Spleen (tissue), 7 donors: ENCODE measurements at regions not wholly inside any gene's neighbourhood (a gene's known extent, or its start where the extent isn't known, plus 50 kb on each side); places are given as distances from the start of the nearest gene placed in this dataset.

Experiments
- POLR2A ChIP-seq, 3 donors: fragments of 450-650 bp; IDR thresholded peaks; one replicate each; pipeline ENCODE4 v1.5.1; 2017; ENCODE audit warnings: antibody characterized with exemption in 3 of 3, mild to moderate bottlenecking in 1 of 3
- POLR2AphosphoS5 ChIP-seq, 3 donors: sonication (generic); formaldehyde crosslinking; IDR thresholded peaks; one replicate each; pipeline ENCODE4 v1.5.1; 2017; ENCODE audit warnings: antibody characterized with exemption in 3 of 3
- TF ChIP-seq, protein P1 (sequence below), 11 experiments: fragments of 200-600 bp in 7 of 11; fragments of 450-650 bp in 4 of 11; sonication (generic) in 4 of 11; IDR thresholded peaks in 8 of 11; conservative IDR thresholded peaks in 3 of 11; 1 replicate in 7 of 11; 2 replicates in 4 of 11; pipeline versions ENCODE4 v1.4.0 to v1.8.0; 2016 to 2021; ENCODE audit warnings: antibody characterized with exemption in 11 of 11, inconsistent platforms in 4 of 11, mild to moderate bottlenecking in 1 of 11
- donor health status: DM: no; HTN: no; CAD: no; lungs with moderate emphysema.
- donor health status: DM: no; HTN: no; CAD: no.
- donor health status: DM: no; HTN: no; CAD: no.

GRCh38 chr13:107852072-107852471 lies 363.3 kb downstream of the LIG4 start:
- TF ChIP-seq POLR2AphosphoS5 (IDR thresholded peaks at IDR 0.05), result no peak
- TF ChIP-seq, protein P1, sequence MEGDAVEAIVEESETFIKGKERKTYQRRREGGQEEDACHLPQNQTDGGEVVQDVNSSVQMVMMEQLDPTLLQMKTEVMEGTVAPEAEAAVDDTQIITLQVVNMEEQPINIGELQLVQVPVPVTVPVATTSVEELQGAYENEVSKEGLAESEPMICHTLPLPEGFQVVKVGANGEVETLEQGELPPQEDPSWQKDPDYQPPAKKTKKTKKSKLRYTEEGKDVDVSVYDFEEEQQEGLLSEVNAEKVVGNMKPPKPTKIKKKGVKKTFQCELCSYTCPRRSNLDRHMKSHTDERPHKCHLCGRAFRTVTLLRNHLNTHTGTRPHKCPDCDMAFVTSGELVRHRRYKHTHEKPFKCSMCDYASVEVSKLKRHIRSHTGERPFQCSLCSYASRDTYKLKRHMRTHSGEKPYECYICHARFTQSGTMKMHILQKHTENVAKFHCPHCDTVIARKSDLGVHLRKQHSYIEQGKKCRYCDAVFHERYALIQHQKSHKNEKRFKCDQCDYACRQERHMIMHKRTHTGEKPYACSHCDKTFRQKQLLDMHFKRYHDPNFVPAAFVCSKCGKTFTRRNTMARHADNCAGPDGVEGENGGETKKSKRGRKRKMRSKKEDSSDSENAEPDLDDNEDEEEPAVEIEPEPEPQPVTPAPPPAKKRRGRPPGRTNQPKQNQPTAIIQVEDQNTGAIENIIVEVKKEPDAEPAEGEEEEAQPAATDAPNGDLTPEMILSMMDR (IDR thresholded peaks at IDR 0.05 in 8 of 11, conservative IDR thresholded peaks at IDR 0.05 in 3 of 11), result no peak
- TF ChIP-seq POLR2A (IDR thresholded peaks at IDR 0.05), result no peak
